GM23338 (cell line): ENCODE measurements at regions not wholly inside any gene's neighbourhood (a gene's known extent, or its start where the extent isn't known, plus 50 kb on each side); places are given as distances from the start of the nearest gene placed in this dataset.

Experiments used
- EZH2 ChIP-seq: fragments of 200-600 bp; sonication (generic); IDR thresholded peaks from one replicate; pipeline ENCODE4 v1.8.0; 2017; ENCODE audit warnings: antibody characterized with exemption, mild to moderate bottlenecking, low read depth; ENCODE audit not compliant: unreplicated experiment
- NANOG ChIP-seq: IDR thresholded peaks from 2 replicates; pipeline ENCODE4 v1.6.1; 2016; ENCODE audit warnings: antibody characterized with exemption, borderline replicate concordance
- POLR2AphosphoS5 ChIP-seq: IDR thresholded peaks from 2 replicates; pipeline ENCODE4 v1.6.1; 2016; ENCODE audit warnings: antibody characterized with exemption, low read depth
- TF ChIP-seq, protein P1 (sequence below): IDR thresholded peaks from one replicate; pipeline ENCODE4 v1.6.1; 2018; ENCODE audit warnings: antibody characterized with exemption; ENCODE audit not compliant: unreplicated experiment

GRCh38 chr15:89038146-89038545 lies 50.1 kb upstream of the ABHD2 start:
- no peak for TF ChIP-seq EZH2
- TF ChIP-seq, protein P1, sequence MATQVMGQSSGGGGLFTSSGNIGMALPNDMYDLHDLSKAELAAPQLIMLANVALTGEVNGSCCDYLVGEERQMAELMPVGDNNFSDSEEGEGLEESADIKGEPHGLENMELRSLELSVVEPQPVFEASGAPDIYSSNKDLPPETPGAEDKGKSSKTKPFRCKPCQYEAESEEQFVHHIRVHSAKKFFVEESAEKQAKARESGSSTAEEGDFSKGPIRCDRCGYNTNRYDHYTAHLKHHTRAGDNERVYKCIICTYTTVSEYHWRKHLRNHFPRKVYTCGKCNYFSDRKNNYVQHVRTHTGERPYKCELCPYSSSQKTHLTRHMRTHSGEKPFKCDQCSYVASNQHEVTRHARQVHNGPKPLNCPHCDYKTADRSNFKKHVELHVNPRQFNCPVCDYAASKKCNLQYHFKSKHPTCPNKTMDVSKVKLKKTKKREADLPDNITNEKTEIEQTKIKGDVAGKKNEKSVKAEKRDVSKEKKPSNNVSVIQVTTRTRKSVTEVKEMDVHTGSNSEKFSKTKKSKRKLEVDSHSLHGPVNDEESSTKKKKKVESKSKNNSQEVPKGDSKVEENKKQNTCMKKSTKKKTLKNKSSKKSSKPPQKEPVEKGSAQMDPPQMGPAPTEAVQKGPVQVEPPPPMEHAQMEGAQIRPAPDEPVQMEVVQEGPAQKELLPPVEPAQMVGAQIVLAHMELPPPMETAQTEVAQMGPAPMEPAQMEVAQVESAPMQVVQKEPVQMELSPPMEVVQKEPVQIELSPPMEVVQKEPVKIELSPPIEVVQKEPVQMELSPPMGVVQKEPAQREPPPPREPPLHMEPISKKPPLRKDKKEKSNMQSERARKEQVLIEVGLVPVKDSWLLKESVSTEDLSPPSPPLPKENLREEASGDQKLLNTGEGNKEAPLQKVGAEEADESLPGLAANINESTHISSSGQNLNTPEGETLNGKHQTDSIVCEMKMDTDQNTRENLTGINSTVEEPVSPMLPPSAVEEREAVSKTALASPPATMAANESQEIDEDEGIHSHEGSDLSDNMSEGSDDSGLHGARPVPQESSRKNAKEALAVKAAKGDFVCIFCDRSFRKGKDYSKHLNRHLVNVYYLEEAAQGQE: no peak
- no peak for TF ChIP-seq NANOG
- no peak for TF ChIP-seq POLR2AphosphoS5
